H1 (cell line): ENCODE measurements at regions not wholly inside any gene's neighbourhood (a gene's known extent, or its start where the extent isn't known, plus 50 kb on each side); places are given as distances from the start of the nearest gene placed in this dataset.

ENCODE experiments used
- CTCF ChIA-PET: fragments of 300-600 bp; sonication (Branson Sonifier 250); formaldehyde crosslinking; loops from one replicate; lab custom pipeline; 2021; ENCODE audit not compliant: partially characterized antibody; lab: Charles Lee
- POLR2A ChIA-PET: fragments of 300-600 bp; sonication (Branson Sonifier 250); formaldehyde crosslinking; loops from one replicate; lab custom pipeline; 2021; ENCODE audit warnings: inconsistent platforms; ENCODE audit not compliant: partially characterized antibody; lab: Charles Lee
- DNase-seq, 2 experiments: peaks; one replicate each; pipeline versions ENCODE4 v3.0.0 to v3.0.0-alpha.2; 2010 to 2022; ENCODE audit warnings: low spot score in 2 of 2, low read depth in 1 of 2, mixed read lengths in 1 of 2
- FAIRE-seq: peaks from 2 replicates; lab custom pipeline; 2011; peaks lifted over from hg19 to GRCh38; lab: Jason Lieb, UNC
- H2AFZ ChIP-seq: 2 replicates; pipeline ENCODE4 v1.8.1; 2012; ENCODE audit warnings: low read length, inconsistent platforms
- H2AK5ac ChIP-seq: 2 replicates; pipeline ENCODE4 v1.6.1; 2013; ENCODE audit warnings: low read depth, low read length
- H2BK120ac ChIP-seq: replicated peaks from 2 replicates; pipeline ENCODE3; 2013; ENCODE audit warnings: low read depth, low read length, inconsistent platforms
- H2BK12ac ChIP-seq: 2 replicates; pipeline ENCODE4 v1.6.1; 2013; ENCODE audit warnings: low read depth, low read length
- H2BK15ac ChIP-seq: 2 replicates; pipeline ENCODE4 v1.6.1; 2013; ENCODE audit warnings: low read length
- H2BK20ac ChIP-seq: 2 replicates; pipeline ENCODE4 v1.6.1; 2013; ENCODE audit warnings: low read length
- H2BK5ac ChIP-seq: 2 replicates; pipeline ENCODE4 v1.6.1; 2013; ENCODE audit warnings: low read depth, low read length
- H3K14ac ChIP-seq: 2 replicates; pipeline ENCODE4 v1.6.1; 2013; ENCODE audit warnings: inconsistent platforms; ENCODE audit not compliant: insufficient read length
- H3K18ac ChIP-seq: 2 replicates; pipeline ENCODE4 v1.6.1; 2013; ENCODE audit warnings: low read length; ENCODE audit errors: extremely low read depth
- H3K23ac ChIP-seq: 2 replicates; pipeline ENCODE4 v1.6.1; 2013; ENCODE audit warnings: inconsistent platforms; ENCODE audit not compliant: insufficient read length
- H3K23me2 ChIP-seq: 2 replicates; pipeline ENCODE4 v1.6.1; 2013; ENCODE audit warnings: low read depth, low read length
- H3K27ac ChIP-seq: 2 replicates; pipeline ENCODE4 v1.6.1; 2011; ENCODE audit warnings: low read depth, low read length, inconsistent platforms
- H3K27me3 ChIP-seq, 4 experiments: replicated peaks in 1 of 4; 1 replicate in 1 of 4; 2 replicates in 3 of 4; pipeline versions ENCODE4 v1.6.1 to v1.8.1; 2011 to 2013; ENCODE audit warnings: low read length in 3 of 4, mild to moderate bottlenecking in 3 of 4, inconsistent platforms in 2 of 4, mixed read lengths in 2 of 4, moderate library complexity in 1 of 4; ENCODE audit not compliant: control insufficient read depth in 3 of 4, insufficient read depth in 3 of 4; ENCODE audit errors: extremely low read depth in 1 of 4
- H3K36me3 ChIP-seq, 4 experiments: 2 replicates each; pipeline versions ENCODE4 v1.6.1 to v1.8.1; 2011 to 2013; ENCODE audit warnings: mild to moderate bottlenecking in 4 of 4, low read length in 3 of 4, moderate library complexity in 2 of 4, control low read depth in 1 of 4, inconsistent platforms in 1 of 4; ENCODE audit not compliant: insufficient read depth in 4 of 4, control insufficient read depth in 2 of 4
- H3K4ac ChIP-seq: replicated peaks from 2 replicates; pipeline ENCODE3; 2013; ENCODE audit warnings: low read length, low read depth, mixed read lengths, inconsistent platforms; ENCODE audit not compliant: insufficient read length
- H3K4me1 ChIP-seq, 4 experiments: replicated peaks in 1 of 4; 1 replicate in 1 of 4; 2 replicates in 3 of 4; pipeline versions ENCODE4 v1.6.1 to v1.8.1; 2011 to 2013; ENCODE audit warnings: low read length in 3 of 4, inconsistent platforms in 2 of 4, mixed read lengths in 1 of 4; ENCODE audit not compliant: insufficient read depth in 4 of 4, control insufficient read depth in 3 of 4
- H3K4me2 ChIP-seq, 2 experiments: 2 replicates each; pipeline versions ENCODE4 v1.6.1 to v1.8.1; 2011 to 2013; ENCODE audit warnings: low read depth in 2 of 2, low read length in 2 of 2, control low read depth in 1 of 2, inconsistent platforms in 1 of 2, mild to moderate bottlenecking in 1 of 2; ENCODE audit not compliant: insufficient read depth in 1 of 2
- H3K4me3 ChIP-seq, 4 experiments: fragments of 200-600, 300-600 bp in 1 of 4; sonication (generic), shearing (Covaris generic), sonication (Bioruptor Twin) in 1 of 4; 2 replicates each; pipeline versions ENCODE4 v1.5.1 to v1.8.1; 2011 to 2016; ENCODE audit warnings: low read length in 4 of 4, low read depth in 3 of 4, control low read depth in 2 of 4, inconsistent platforms in 2 of 4, mild to moderate bottlenecking in 2 of 4, mixed read lengths in 1 of 4, moderate library complexity in 1 of 4; ENCODE audit not compliant: insufficient read depth in 2 of 4; ENCODE audit errors: extremely low read depth in 1 of 4
- H3K56ac ChIP-seq: replicated peaks from 2 replicates; pipeline ENCODE3; 2013; ENCODE audit warnings: low read depth, mild to moderate bottlenecking, mixed read lengths, low read length, inconsistent platforms; ENCODE audit not compliant: insufficient read length
- H3K79me1 ChIP-seq: 2 replicates; pipeline ENCODE4 v1.6.1; 2013; ENCODE audit warnings: low read depth, low read length, control low read depth
- H3K79me2 ChIP-seq, 2 experiments: 2 replicates each; pipeline versions ENCODE4 v1.6.1 to v1.8.1; 2012 to 2013; ENCODE audit warnings: low read length in 2 of 2, mild to moderate bottlenecking in 2 of 2, inconsistent platforms in 1 of 2; ENCODE audit not compliant: insufficient read depth in 2 of 2, control insufficient read depth in 1 of 2
- H3K9ac ChIP-seq, 4 experiments: replicated peaks in 1 of 4; 1 replicate in 1 of 4; 2 replicates in 3 of 4; pipeline versions ENCODE4 v1.6.1 to v1.8.1; 2011 to 2013; ENCODE audit warnings: low read depth in 3 of 4, low read length in 3 of 4, control low read depth in 2 of 4, mild to moderate bottlenecking in 2 of 4, moderate library complexity in 2 of 4, inconsistent platforms in 1 of 4; ENCODE audit errors: extremely low read depth in 1 of 4
- H3K9me3 ChIP-seq, 2 experiments: 2 replicates each; pipeline versions ENCODE4 v1.6.1 to v1.8.1; 2012 to 2013; ENCODE audit warnings: mild to moderate bottlenecking in 2 of 2, moderate library complexity in 2 of 2, control low read depth in 1 of 2, inconsistent platforms in 1 of 2, low read depth in 1 of 2, low read length in 1 of 2, mixed read lengths in 1 of 2; ENCODE audit not compliant: insufficient read depth in 2 of 2
- H4K20me1 ChIP-seq, 2 experiments: replicated peaks in 1 of 2; 2 replicates each; pipeline versions ENCODE3 to v1.8.1; 2011 to 2013; ENCODE audit warnings: inconsistent platforms in 2 of 2, low read length in 2 of 2, mild to moderate bottlenecking in 1 of 2; ENCODE audit not compliant: insufficient read depth in 2 of 2, control insufficient read depth in 1 of 2
- H4K5ac ChIP-seq: 2 replicates; pipeline ENCODE4 v1.6.1; 2013; ENCODE audit warnings: low read length, low read depth, mixed read lengths, inconsistent platforms; ENCODE audit not compliant: insufficient read length
- H4K8ac ChIP-seq: 2 replicates; pipeline ENCODE4 v1.8.0; 2013; ENCODE audit warnings: mild to moderate bottlenecking, moderate library complexity, low read length, inconsistent platforms; ENCODE audit not compliant: insufficient read depth; ENCODE audit errors: extremely low read depth
- H4K91ac ChIP-seq: replicated peaks from 2 replicates; pipeline ENCODE3; 2013; ENCODE audit warnings: low read length, mixed read lengths, inconsistent platforms; ENCODE audit not compliant: insufficient read length
- TEAD4 ChIP-seq: IDR thresholded peaks from 2 replicates; pipeline ENCODE4 v1.6.1; 2012; ENCODE audit warnings: low read depth, low read length, inconsistent platforms, mixed read lengths
- WGBS, 2 experiments: shearing (Covaris generic) in 1 of 2; methylation state at CpG; one replicate each; pipeline versions ENCODE4 v1.1.6 to v1.1.7; 2013 to 2015; ENCODE audit warnings: low lambda C conversion rate in 2 of 2, mixed read lengths in 2 of 2, inconsistent platforms in 1 of 2, low coverage in 1 of 2, missing lambda C conversion rate in 1 of 2; ENCODE audit not compliant: insufficient replicate concordance in 2 of 2, insufficient coverage in 1 of 2, insufficient read length in 1 of 2; ENCODE audit errors: extremely low coverage in 1 of 2, missing lambda C conversion rate in 1 of 2; 5-methylcytosine and 5-hydroxymethylcytosine counted together

- 87% methylated on average over 1 of the region's 1 CpG; no CpG with 5 or more reads in 1 of the 2 experiments for WGBS, 2 experiments
- no peaks in the 10 kb centered on the region for H3K23me2 ChIP-seq
Measured at GRCh38 chr7:118559207-118559606, 334.7 kb downstream of the ANKRD7 start.

More at GRCh38 chr7:118559207-118559606, 334.7 kb downstream of the ANKRD7 start:
- Histone ChIP-seq H3K4me3 (no peak overlapping the region), H3K18ac (no peak overlapping the region), H4K5ac (no peak overlapping the region), H4K91ac (no peak overlapping the region), H3K79me1 (no peaks in the 10 kb centered on the region), H4K8ac (no peak overlapping the region), H3K79me2 (no peaks in the 10 kb centered on the region), H4K20me1 (no peaks in the 10 kb centered on the region), H2AK5ac (no peak overlapping the region), H3K56ac (no peak overlapping the region), H3K4me2 (no peak overlapping the region), H2BK120ac (no peak overlapping the region), H3K9me3 (peaks cover 0 to 4% of the 10 kb centered on the region in 2 experiments; a peak in 1 of 4 replicates), H2BK20ac (no peak overlapping the region), H3K4me1 (no peaks in the 10 kb centered on the region), H3K27me3 (no peaks in the 10 kb centered on the region), H2BK5ac (no peak overlapping the region), H3K14ac (no peak overlapping the region), H3K9ac (no peak overlapping the region), H2BK15ac (no peak overlapping the region), H2BK12ac (no peak overlapping the region), H3K27ac (no peak overlapping the region), H3K4ac (no peak overlapping the region), H3K36me3 (no peaks in the 10 kb centered on the region), H2AFZ (no peak overlapping the region), H3K23ac (no peak overlapping the region)
- FAIRE-seq (no peak), DNase-seq (no peak)
- POLR2A ChIA-PET, result no interaction called here
- TF ChIP-seq TEAD4, result no peak
- CTCF ChIA-PET, result no interaction called here
